ENCODE measurements at regions not wholly inside any gene's neighbourhood (a gene's known extent, or its start where the extent isn't known, plus 50 kb on each side); places are given as distances from the start of the nearest gene placed in this dataset.
A peak's percentile ranks its signal among the peaks of the same experiment; 100 is the strongest.

- DNase-seq (peak; percentile 66 to 77 (median 71)), ATAC-seq (ENCODE audit: insufficient read depth, low FRiP score) (no peak)
- Histone ChIP-seq H3K4me3 (no peak overlapping the region), H3K9me3 (ENCODE audit: control insufficient read depth in 4 of 4, insufficient read depth in 3 of 4, low read length in 3 of 4) (peaks cover 0 to 15% (median 4%) of the 10 kb centered on the region in 4 donors), H3K27ac (ENCODE audit: low read depth in 1 of 2, low read length in 1 of 2) (no peak overlapping the region), H3K9ac (ENCODE audit: insufficient read depth in 1 of 2, low read length in 2 of 2) (no peak overlapping the region), H3K4me1 (ENCODE audit: control insufficient read depth in 5 of 5, insufficient read depth in 5 of 5, low read length in 5 of 5) (peaks cover 0 to 11% (median 3%) of the 10 kb centered on the region in 5 donors), H3K36me3 (ENCODE audit: control insufficient read depth in 4 of 4, insufficient read depth in 4 of 4, low read length in 4 of 4) (peaks cover 0 to 7% (median 5%) of the 10 kb centered on the region in 4 donors), H3K27me3 (ENCODE audit: control insufficient read depth in 3 of 3, insufficient read depth in 3 of 3, low read length in 2 of 3) (no peaks in the 10 kb centered on the region)
- TF ChIP-seq, protein P1, sequence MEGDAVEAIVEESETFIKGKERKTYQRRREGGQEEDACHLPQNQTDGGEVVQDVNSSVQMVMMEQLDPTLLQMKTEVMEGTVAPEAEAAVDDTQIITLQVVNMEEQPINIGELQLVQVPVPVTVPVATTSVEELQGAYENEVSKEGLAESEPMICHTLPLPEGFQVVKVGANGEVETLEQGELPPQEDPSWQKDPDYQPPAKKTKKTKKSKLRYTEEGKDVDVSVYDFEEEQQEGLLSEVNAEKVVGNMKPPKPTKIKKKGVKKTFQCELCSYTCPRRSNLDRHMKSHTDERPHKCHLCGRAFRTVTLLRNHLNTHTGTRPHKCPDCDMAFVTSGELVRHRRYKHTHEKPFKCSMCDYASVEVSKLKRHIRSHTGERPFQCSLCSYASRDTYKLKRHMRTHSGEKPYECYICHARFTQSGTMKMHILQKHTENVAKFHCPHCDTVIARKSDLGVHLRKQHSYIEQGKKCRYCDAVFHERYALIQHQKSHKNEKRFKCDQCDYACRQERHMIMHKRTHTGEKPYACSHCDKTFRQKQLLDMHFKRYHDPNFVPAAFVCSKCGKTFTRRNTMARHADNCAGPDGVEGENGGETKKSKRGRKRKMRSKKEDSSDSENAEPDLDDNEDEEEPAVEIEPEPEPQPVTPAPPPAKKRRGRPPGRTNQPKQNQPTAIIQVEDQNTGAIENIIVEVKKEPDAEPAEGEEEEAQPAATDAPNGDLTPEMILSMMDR (IDR thresholded peaks at IDR 0.05; ENCODE audit: control extremely low read depth, extremely low read depth), result no peak
- 74 to 78% methylated on average over 15 of the region's 15 CpGs for WGBS, 2 donors
Observed at GRCh38 chr6:2396846-2397630, 151.6 kb upstream of the GMDS start.

DNA sequence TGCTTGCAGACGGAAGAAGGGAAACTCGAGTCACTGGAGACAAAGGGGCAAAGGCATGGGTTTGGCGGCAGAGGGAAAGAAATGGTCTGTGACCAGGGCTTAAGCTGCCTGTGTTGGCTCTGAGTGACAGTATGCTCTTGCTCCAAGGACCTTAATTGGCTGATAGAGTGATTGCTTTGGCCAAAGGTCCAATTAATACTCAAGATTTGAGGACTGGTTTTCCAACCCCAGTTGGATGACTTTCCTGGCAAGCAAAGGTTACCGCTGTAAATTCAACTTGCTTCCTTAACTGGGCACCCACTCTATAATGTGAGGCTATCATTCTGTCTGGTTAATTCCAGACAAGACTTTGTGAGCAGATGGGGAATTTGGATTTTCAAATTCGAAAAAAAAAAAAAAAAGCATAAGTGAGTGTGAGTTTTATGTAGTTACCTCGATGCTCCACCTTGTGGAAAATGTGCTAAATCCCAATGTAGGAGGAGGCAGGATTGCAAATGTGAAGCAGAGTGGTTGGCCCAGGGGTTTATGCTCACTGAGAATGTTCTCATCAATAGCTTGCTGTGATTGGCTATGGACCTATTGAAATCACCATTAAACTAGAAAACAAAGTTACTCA is 150.7 kb upstream of the GMDS start:
- WGBS, 2 donors, result 86 to 87% methylated on average over 6 of the region's 6 CpGs
- Histone ChIP-seq H3K36me3 (ENCODE audit: control insufficient read depth in 4 of 4, insufficient read depth in 4 of 4, low read length in 4 of 4) (peaks cover 0 to 7% (median 5%) of the 10 kb centered on the region in 4 donors), H3K27me3 (ENCODE audit: control insufficient read depth in 3 of 3, insufficient read depth in 3 of 3, low read length in 2 of 3) (no peaks in the 10 kb centered on the region), H3K4me1 (ENCODE audit: control insufficient read depth in 5 of 5, insufficient read depth in 5 of 5, low read length in 5 of 5) (peaks cover 0 to 11% (median 3%) of the 10 kb centered on the region in 5 donors), H3K27ac (ENCODE audit: low read depth in 1 of 2, low read length in 1 of 2) (no peak overlapping the region), H3K4me3 (no peak overlapping the region), H3K9ac (ENCODE audit: insufficient read depth in 1 of 2, low read length in 2 of 2) (no peak overlapping the region), H3K9me3 (ENCODE audit: control insufficient read depth in 4 of 4, insufficient read depth in 3 of 4, low read length in 3 of 4) (peaks cover 0 to 11% (median 4%) of the 10 kb centered on the region in 4 donors)
- ATAC-seq (ENCODE audit: insufficient read depth, low FRiP score) (no peak), DNase-seq (no peak)
- TF ChIP-seq, protein P1 (IDR thresholded peaks at IDR 0.05; ENCODE audit: control extremely low read depth, extremely low read depth), result no peak

DNA sequence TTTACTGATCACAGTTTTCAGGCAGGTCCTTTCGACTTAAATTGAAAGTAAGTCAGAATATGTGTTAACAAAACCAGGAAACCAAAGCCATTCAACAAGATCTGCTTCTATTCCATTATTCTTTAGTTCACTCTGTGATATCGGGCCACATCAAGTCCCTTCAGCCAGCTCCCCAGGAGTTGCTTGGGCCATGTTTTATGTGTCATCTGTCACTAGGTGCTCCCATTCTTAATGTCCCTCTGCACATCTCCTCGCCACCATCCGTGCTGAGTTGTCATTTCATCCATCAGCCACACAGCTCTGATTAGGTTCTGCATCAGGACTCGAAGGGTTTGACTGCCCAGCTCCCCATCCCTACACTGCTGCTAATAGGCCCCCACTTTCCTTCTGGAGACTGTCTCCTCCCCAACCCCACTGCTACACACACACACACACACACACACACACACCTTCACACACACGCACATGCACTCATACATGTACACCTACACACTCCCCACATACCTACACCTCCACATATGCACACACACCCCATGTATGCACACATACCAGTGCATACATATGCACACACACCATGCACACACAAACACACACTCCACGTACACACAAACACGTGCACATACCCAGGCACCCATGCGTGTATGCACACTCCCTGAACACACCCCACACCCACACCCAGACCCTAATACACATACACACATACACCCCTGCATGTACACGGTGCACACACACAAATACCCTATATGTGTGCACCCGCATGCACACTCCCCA is 143.3 kb upstream of the GMDS start:
- ATAC-seq (ENCODE audit: insufficient read depth, low FRiP score) (no peak), DNase-seq (no peak)
- Histone ChIP-seq H3K36me3 (ENCODE audit: control insufficient read depth in 4 of 4, insufficient read depth in 4 of 4, low read length in 4 of 4) (no peaks in the 10 kb centered on the region), H3K4me3 (no peak overlapping the region), H3K27ac (ENCODE audit: low read depth in 1 of 2, low read length in 1 of 2) (no peak overlapping the region), H3K27me3 (ENCODE audit: control insufficient read depth in 3 of 3, insufficient read depth in 3 of 3, low read length in 2 of 3) (no peaks in the 10 kb centered on the region), H3K4me1 (ENCODE audit: control insufficient read depth in 5 of 5, insufficient read depth in 5 of 5, low read length in 5 of 5) (no peaks in the 10 kb centered on the region), H3K9me3 (ENCODE audit: control insufficient read depth in 4 of 4, insufficient read depth in 3 of 4, low read length in 3 of 4) (peaks cover 0 to 3% (median 0%) of the 10 kb centered on the region in 4 donors), H3K9ac (ENCODE audit: insufficient read depth in 1 of 2, low read length in 2 of 2) (no peak overlapping the region)
- TF ChIP-seq, protein P1 (IDR thresholded peaks at IDR 0.05; ENCODE audit: control extremely low read depth, extremely low read depth), result no peak
- WGBS, 2 donors, result 89 to 93% methylated on average over 11 of the region's 11 CpGs

All from lung (tissue), 11 donors.